GM21381 (cell line): ENCODE measurements at regions not wholly inside any gene's neighbourhood (a gene's known extent, or its start where the extent isn't known, plus 50 kb on each side); places are given as distances from the start of the nearest gene placed in this dataset.
"Not testable (repeated sequence)": the region's sequence is repeated elsewhere in the genome, so short reads cannot be mapped to it uniquely, and the experiment has no call there.

ENCODE experiments used
- ATAC-seq: cut with Tn5 transposase; IDR thresholded peaks from one replicate; pipeline ENCODE4 v1.9.1; 2021; ENCODE audit warnings: mild to moderate bottlenecking, moderate library complexity; ENCODE audit not compliant: unreplicated experiment

- ATAC-seq, result no peak
These were observed 52.5 kb upstream of the FBXO28 start for GRCh38 chr1:224061436-224061835.

GRCh38 chr1:224059897-224060427 is 53.9 kb upstream of the FBXO28 start:
- no peak for ATAC-seq

GRCh38 chr1:224058303-224058702 is 55.6 kb upstream of the FBXO28 start:
- ATAC-seq, result no peak

- ATAC-seq, result no peak
These were observed 56.3 kb upstream of the FBXO28 start for GRCh38 chr1:224057461-224058199.

GRCh38 chr1:224054611-224055010 is 59.3 kb upstream of the FBXO28 start:
- ATAC-seq, result no peak

- ATAC-seq, result no peak
These were observed 59.9 kb upstream of the FBXO28 start for GRCh38 chr1:224054012-224054411.

- ATAC-seq, result no peak
These were observed 60.5 kb upstream of the FBXO28 start for GRCh38 chr1:224053456-224053855.

- ATAC-seq, result no peak
These were observed 61.1 kb upstream of the FBXO28 start for GRCh38 chr1:224052772-224053171.

- ATAC-seq, result not testable (repeated sequence)
These were observed 62.1 kb upstream of the FBXO28 start for GRCh38 chr1:224051782-224052181.

- no peak for ATAC-seq
These were observed 62.9 kb upstream of the FBXO28 start for GRCh38 chr1:224051086-224051406.

GRCh38 chr1:224047538-224047937 is 66.4 kb upstream of the FBXO28 start:
- no peak for ATAC-seq

- no peak for ATAC-seq
These were observed 68.4 kb upstream of the FBXO28 start for GRCh38 chr1:224045556-224045955.

GRCh38 chr1:224044420-224044819 is 69.5 kb upstream of the FBXO28 start:
- no peak for ATAC-seq

GRCh38 chr1:224042557-224043118 is 71.3 kb upstream of the FBXO28 start:
- no peak for ATAC-seq

- ATAC-seq, result no peak
These were observed 72.9 kb upstream of the FBXO28 start for GRCh38 chr1:224041032-224041431.

- not testable (repeated sequence) for ATAC-seq
These were observed 73.5 kb upstream of the FBXO28 start for GRCh38 chr1:224040423-224040822.

- ATAC-seq, result not testable (repeated sequence)
These were observed 73.9 kb upstream of the FBXO28 start for GRCh38 chr1:224040006-224040405.

GRCh38 chr1:224038832-224039231 is 75.1 kb upstream of the FBXO28 start:
- not testable (repeated sequence) for ATAC-seq

- ATAC-seq, result not testable (repeated sequence)
These were observed 76.5 kb upstream of the FBXO28 start for GRCh38 chr1:224037362-224037761.

GRCh38 chr1:224032608-224033276 is 81.2 kb upstream of the FBXO28 start:
- not testable (repeated sequence) for ATAC-seq

- ATAC-seq, result not testable (repeated sequence)
These were observed 81.9 kb upstream of the FBXO28 start for GRCh38 chr1:224031986-224032385.

- ATAC-seq, result not testable (repeated sequence)
These were observed 83.7 kb upstream of the FBXO28 start for GRCh38 chr1:224030257-224030656.
